ENCODE measurements at regions not wholly inside any gene's neighbourhood (a gene's known extent, or its start where the extent isn't known, plus 50 kb on each side); places are given as distances from the start of the nearest gene placed in this dataset.

DNA sequence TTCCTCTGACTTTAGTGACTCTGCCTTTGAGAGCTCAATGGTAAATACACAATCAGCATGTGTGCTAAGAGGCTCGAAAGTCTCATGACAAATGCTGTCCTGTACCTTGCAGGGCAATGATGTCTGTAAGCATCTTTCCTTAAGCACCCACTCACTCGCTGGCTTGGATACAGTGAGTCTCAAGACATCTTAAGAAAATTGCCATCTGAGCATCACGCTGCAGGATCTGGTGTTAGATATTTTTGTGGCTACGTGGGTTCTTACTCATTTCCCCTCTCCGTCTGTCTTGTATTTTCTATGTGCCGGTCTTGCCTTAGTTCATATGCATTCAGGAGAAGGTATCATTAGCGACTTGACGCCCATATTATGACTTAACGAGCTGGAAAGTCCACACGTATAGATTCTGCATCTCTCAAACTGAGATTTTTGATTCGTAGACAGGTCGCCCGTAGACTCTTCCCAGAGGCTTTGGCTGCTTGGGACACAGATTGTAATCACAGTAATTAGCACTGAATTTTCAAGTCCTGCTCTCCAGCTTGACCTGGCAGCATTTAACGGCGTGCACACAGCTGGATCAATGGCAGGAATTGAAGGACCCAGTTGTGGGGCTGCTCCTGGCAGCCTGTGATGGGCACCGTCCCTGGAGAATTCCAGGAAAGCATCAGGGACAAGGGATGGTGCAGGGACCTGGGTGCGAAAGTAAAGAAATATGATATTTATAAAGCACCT, 231.2 kb downstream of the ZIC5 start:
- TF ChIP-seq, protein P1, sequence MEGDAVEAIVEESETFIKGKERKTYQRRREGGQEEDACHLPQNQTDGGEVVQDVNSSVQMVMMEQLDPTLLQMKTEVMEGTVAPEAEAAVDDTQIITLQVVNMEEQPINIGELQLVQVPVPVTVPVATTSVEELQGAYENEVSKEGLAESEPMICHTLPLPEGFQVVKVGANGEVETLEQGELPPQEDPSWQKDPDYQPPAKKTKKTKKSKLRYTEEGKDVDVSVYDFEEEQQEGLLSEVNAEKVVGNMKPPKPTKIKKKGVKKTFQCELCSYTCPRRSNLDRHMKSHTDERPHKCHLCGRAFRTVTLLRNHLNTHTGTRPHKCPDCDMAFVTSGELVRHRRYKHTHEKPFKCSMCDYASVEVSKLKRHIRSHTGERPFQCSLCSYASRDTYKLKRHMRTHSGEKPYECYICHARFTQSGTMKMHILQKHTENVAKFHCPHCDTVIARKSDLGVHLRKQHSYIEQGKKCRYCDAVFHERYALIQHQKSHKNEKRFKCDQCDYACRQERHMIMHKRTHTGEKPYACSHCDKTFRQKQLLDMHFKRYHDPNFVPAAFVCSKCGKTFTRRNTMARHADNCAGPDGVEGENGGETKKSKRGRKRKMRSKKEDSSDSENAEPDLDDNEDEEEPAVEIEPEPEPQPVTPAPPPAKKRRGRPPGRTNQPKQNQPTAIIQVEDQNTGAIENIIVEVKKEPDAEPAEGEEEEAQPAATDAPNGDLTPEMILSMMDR (IDR thresholded peaks at IDR 0.05; ENCODE audit: unreplicated experiment): no peak
- BruUV-seq (replicated peaks): no TSS peak
- Mint-ChIP-seq H3K4me1 (ENCODE audit: insufficient read depth, unreplicated experiment) (no peaks in the 10 kb centered on the region), H3K27me3 (ENCODE audit: insufficient read depth, unreplicated experiment) (no peaks in the 10 kb centered on the region), H3K27ac (ENCODE audit: low read depth, unreplicated experiment) (no peak overlapping the region), H3K36me3 (ENCODE audit: insufficient read depth, unreplicated experiment) (no peaks in the 10 kb centered on the region), H3K4me3 (ENCODE audit: unreplicated experiment) (no peak overlapping the region), H3K9me3 (ENCODE audit: unreplicated experiment) (no peaks in the 10 kb centered on the region)
- DNase-seq (ENCODE audit: unreplicated experiment): no peak
- ChIA-PET POLR2A (no interaction called here), CTCF (interaction anchor here (0.6 kb wide), 1 partner anchor 156 kb away, joined by 3 read pairs; no protein-coding TSS in a partner anchor)
- intact Hi-C loops (cut with micrococcal nuclease): no loop called here

DNA sequence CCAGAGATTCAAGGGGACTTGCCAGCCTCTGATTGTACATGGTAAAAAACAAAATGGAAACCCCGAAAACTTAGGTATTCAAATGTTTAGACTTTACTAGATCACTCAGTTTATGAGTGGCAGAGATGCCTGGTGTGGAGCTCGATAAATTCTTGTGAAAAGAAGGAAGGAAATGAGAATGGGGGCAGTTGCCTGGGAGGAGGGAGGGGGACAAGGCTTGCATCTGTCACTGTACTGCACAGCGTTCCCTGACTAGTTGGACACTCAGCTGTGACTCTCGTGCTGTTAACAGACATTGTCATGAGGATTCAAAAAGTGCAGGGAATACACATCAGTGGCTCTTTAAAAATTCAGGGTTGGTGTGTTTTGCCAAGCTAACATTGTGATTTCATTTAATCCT, 232.9 kb downstream of the ZIC5 start:
- ChIA-PET CTCF (no interaction called here), POLR2A (interaction anchor here (0.7 kb wide), 1 partner anchor 17 kb away, joined by 3 read pairs; no protein-coding TSS in a partner anchor)
- DNase-seq (ENCODE audit: unreplicated experiment): no peak
- H3K27ac Mint-ChIP-seq (ENCODE audit: low read depth, unreplicated experiment): no peak overlapping the region
- no peaks in the 10 kb centered on the region for H3K9me3 Mint-ChIP-seq (ENCODE audit: unreplicated experiment)
- no TSS peak for BruUV-seq (replicated peaks)
- no peaks in the 10 kb centered on the region for H3K4me1 Mint-ChIP-seq (ENCODE audit: insufficient read depth, unreplicated experiment)
- no peaks in the 10 kb centered on the region for H3K36me3 Mint-ChIP-seq (ENCODE audit: insufficient read depth, unreplicated experiment)
- TF ChIP-seq, protein P1 (IDR thresholded peaks at IDR 0.05; ENCODE audit: unreplicated experiment): no peak
- intact Hi-C loops (cut with micrococcal nuclease): no loop called here
- no peak overlapping the region for H3K4me3 Mint-ChIP-seq (ENCODE audit: unreplicated experiment)
- no peaks in the 10 kb centered on the region for H3K27me3 Mint-ChIP-seq (ENCODE audit: insufficient read depth, unreplicated experiment)

DNA sequence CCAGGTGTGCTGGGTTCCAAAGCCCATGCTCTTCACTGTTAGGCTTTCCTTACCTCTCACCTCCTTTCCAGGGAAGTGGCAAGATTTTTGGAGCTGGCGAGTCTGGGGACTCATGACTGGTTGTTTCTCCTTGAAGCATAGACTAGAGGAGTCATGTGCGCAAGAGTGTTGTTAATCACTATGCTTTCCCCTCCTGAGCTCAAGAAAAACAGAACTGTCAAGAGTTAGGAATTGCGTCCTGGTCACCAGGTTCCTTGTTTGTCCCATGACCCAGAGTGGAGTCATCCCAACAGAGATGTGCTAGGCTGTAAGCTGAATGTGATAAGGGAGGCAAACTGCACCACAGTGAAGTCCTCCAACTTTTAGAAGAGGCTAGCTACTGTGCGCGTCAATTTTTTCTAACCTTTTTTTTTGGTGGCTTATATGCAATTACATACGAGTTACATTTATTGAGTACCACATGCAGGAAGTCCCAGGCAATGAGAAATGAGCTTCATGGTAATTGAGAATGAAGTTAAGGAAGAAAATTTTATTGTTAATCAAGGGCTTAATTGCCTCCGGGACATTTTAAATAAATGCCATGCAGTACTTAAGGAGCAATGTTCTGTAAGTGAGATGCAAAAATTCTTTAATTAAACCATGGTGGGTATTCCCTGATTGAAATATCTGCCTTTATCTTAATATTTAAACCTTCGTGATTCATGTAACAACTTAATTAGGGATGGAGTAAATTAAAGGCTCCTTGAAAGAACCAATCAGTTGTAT, 233.9 kb downstream of the ZIC5 start:
- Mint-ChIP-seq H3K36me3 (ENCODE audit: insufficient read depth, unreplicated experiment) (no peaks in the 10 kb centered on the region), H3K27me3 (ENCODE audit: insufficient read depth, unreplicated experiment) (no peaks in the 10 kb centered on the region), H3K9me3 (ENCODE audit: unreplicated experiment) (no peaks in the 10 kb centered on the region), H3K4me1 (ENCODE audit: insufficient read depth, unreplicated experiment) (no peaks in the 10 kb centered on the region), H3K27ac (ENCODE audit: low read depth, unreplicated experiment) (no peak overlapping the region), H3K4me3 (ENCODE audit: unreplicated experiment) (no peak overlapping the region)
- intact Hi-C loops (cut with micrococcal nuclease): no loop called here
- BruUV-seq (replicated peaks): no TSS peak
- TF ChIP-seq, protein P1 (IDR thresholded peaks at IDR 0.05; ENCODE audit: unreplicated experiment): no peak
- CTCF ChIA-PET: interaction anchor here (0.6 to 0.7 kb wide), 3 partner anchors 23 to 210 kb away, joined by 3 to 5 read pairs (median 3); no protein-coding TSS in a partner anchor
- POLR2A ChIA-PET: interaction anchor here (0.6 kb wide), 1 partner anchor 150 kb away, joined by 3 read pairs; no protein-coding TSS in a partner anchor
- DNase-seq (ENCODE audit: unreplicated experiment): no peak

DNA sequence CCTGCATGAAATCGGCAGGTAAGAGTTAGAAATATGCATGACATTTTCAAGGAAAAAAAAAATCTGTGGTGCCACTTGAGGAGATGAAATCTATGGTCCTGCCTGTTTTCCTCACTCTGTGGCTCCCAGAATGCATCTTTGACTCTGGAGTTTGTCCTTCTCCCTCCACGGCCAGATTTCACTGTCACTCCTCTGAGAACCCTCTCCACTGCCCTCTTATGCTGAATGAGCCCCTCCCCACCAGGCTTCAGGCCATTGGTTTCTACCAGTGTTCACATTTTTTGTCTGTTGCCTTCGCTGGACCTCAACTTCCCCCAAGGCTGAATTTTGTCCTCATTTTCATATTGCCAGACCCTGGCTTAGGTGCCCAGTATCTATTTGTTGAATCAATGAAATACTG, 235.0 kb downstream of the ZIC5 start:
- H3K9me3 Mint-ChIP-seq (ENCODE audit: unreplicated experiment): no peaks in the 10 kb centered on the region
- ChIA-PET CTCF (interaction anchor here (0.5 kb wide), 1 partner anchor 17 kb away, joined by 3 read pairs; no protein-coding TSS in a partner anchor), POLR2A (no interaction called here)
- TF ChIP-seq, protein P1 (IDR thresholded peaks at IDR 0.05; ENCODE audit: unreplicated experiment): no peak
- no peaks in the 10 kb centered on the region for H3K27me3 Mint-ChIP-seq (ENCODE audit: insufficient read depth, unreplicated experiment)
- no peaks in the 10 kb centered on the region for H3K36me3 Mint-ChIP-seq (ENCODE audit: insufficient read depth, unreplicated experiment)
- no TSS peak for BruUV-seq (replicated peaks)
- H3K27ac Mint-ChIP-seq (ENCODE audit: low read depth, unreplicated experiment): no peak overlapping the region
- no peaks in the 10 kb centered on the region for H3K4me1 Mint-ChIP-seq (ENCODE audit: insufficient read depth, unreplicated experiment)
- intact Hi-C loops (cut with micrococcal nuclease): no loop called here
- no peak overlapping the region for H3K4me3 Mint-ChIP-seq (ENCODE audit: unreplicated experiment)
- DNase-seq (ENCODE audit: unreplicated experiment): no peak

Data from MCF 10A (cell line).